Calu3 (cell line): ENCODE measurements at regions not wholly inside any gene's neighbourhood (a gene's known extent, or its start where the extent isn't known, plus 50 kb on each side); places are given as distances from the start of the nearest gene placed in this dataset.
"Not testable (repeated sequence)": the region's sequence is repeated elsewhere in the genome, so short reads cannot be mapped to it uniquely, and the experiment has no call there.

Source experiments
- BruUV-seq: library from RNA; stranded (reverse); fragments of 400-500 nt; replicated peaks from 2 replicates; lab custom pipeline; 2021; lab: Mats Ljungman, UMichigan
- CTCF ChIA-PET: fragments of 300-600 bp; sonication (Branson Sonifier 250); formaldehyde crosslinking; loops from one replicate; lab custom pipeline; 2022; ENCODE audit warnings: antibody characterized with exemption; lab: Charles Lee
- DNase-seq: peaks from one replicate; pipeline ENCODE4 v3.0.0; 2022
- H3K27ac Mint-ChIP-seq: one replicate; pipeline ENCODE4 v1.8.0; 2022; ENCODE audit warnings: mixed read lengths; ENCODE audit not compliant: unreplicated experiment
- H3K27me3 Mint-ChIP-seq: one replicate; pipeline ENCODE4 v1.8.0; 2022; ENCODE audit warnings: mixed read lengths; ENCODE audit not compliant: unreplicated experiment
- H3K36me3 Mint-ChIP-seq: one replicate; pipeline ENCODE4 v1.8.0; 2022; ENCODE audit warnings: mild to moderate bottlenecking, moderate library complexity, mixed read lengths; ENCODE audit not compliant: insufficient read depth, unreplicated experiment
- H3K4me1 Mint-ChIP-seq: one replicate; pipeline ENCODE4 v1.8.0; 2022; ENCODE audit warnings: mild to moderate bottlenecking, low read depth, mixed read lengths; ENCODE audit not compliant: unreplicated experiment
- H3K4me3 Mint-ChIP-seq: one replicate; pipeline ENCODE4 v1.8.0; 2022; ENCODE audit warnings: mild to moderate bottlenecking, low read depth, moderate library complexity, mixed read lengths; ENCODE audit not compliant: unreplicated experiment
- H3K9me3 Mint-ChIP-seq: one replicate; pipeline ENCODE4 v1.8.0; 2022; ENCODE audit warnings: low read depth, mixed read lengths; ENCODE audit not compliant: unreplicated experiment
- intact Hi-C: fragments of 100-400 bp; cut with micrococcal nuclease; formaldehyde crosslinking; loops from one replicate; pipeline ENCODE4 v1.10.0; 2022; ENCODE audit not compliant: unreplicated experiment
- TF ChIP-seq, protein P1 (sequence below): fragments of 200-600 bp; IDR thresholded peaks from one replicate; pipeline ENCODE4 v1.8.0; 2022; ENCODE audit warnings: antibody characterized with exemption; ENCODE audit not compliant: unreplicated experiment

DNA sequence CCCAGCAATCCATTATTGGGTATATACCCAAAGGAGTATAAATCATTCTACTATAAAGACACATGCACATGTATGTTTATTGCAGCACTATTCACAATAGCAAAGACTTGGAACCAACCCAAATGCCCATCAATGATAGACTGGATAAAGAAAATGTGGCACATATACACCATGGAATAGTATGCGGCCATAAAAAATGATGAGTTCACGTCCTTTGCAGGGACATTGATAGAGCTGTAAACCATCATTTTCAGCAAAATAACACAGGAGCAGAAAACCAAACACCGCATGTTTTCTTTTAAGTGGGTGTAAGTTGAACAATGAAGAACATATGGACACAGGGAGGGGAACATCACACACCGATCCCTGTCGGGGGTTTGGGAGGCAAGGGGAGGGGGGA, 56.7 kb downstream of the PALS2 start:
- DNase-seq, H3K4me3 Mint-ChIP-seq, H3K27me3 Mint-ChIP-seq, H3K36me3 Mint-ChIP-seq, H3K27ac Mint-ChIP-seq, BruUV-seq, H3K9me3 Mint-ChIP-seq, H3K4me1 Mint-ChIP-seq, intact Hi-C loops: not testable (repeated sequence)
- CTCF ChIA-PET, result interaction anchor here (0.6 kb wide), 1 partner anchor 9 kb away, joined by 3 read pairs; no protein-coding TSS in a partner anchor

DNA sequence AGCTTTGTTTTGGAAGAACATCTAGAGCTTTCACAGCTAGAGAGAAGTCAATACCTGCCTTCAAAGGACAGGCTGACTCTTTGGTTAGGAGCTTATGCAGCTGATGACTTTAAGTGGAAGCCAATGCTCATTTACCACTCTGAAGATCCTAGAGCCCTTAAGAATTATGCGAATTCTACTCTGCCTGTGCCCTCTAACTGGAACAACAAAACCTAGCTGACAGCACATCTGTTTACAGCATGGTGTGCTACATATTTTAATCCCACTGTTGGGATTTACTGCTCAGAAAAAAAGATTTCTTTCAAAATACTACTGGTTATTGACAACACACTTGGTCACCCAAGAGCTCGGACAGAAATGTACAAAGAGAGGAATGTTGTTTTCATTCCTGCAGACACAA, 57.3 kb downstream of the PALS2 start:
- intact Hi-C loops, result no loop called here
- CTCF ChIA-PET, result interaction anchor here (0.6 kb wide), 2 partner anchors 66 to 201 kb away, joined by 3 to 4 read pairs; no protein-coding TSS in a partner anchor
- DNase-seq, result no peak
- no peak overlapping the region for H3K4me3 Mint-ChIP-seq
- peaks cover 7% of the 10 kb centered on the region for H3K9me3 Mint-ChIP-seq
- H3K27ac Mint-ChIP-seq, result no peak overlapping the region
- BruUV-seq, result no TSS peak
- no peaks in the 10 kb centered on the region for H3K4me1 Mint-ChIP-seq
- TF ChIP-seq, protein P1, sequence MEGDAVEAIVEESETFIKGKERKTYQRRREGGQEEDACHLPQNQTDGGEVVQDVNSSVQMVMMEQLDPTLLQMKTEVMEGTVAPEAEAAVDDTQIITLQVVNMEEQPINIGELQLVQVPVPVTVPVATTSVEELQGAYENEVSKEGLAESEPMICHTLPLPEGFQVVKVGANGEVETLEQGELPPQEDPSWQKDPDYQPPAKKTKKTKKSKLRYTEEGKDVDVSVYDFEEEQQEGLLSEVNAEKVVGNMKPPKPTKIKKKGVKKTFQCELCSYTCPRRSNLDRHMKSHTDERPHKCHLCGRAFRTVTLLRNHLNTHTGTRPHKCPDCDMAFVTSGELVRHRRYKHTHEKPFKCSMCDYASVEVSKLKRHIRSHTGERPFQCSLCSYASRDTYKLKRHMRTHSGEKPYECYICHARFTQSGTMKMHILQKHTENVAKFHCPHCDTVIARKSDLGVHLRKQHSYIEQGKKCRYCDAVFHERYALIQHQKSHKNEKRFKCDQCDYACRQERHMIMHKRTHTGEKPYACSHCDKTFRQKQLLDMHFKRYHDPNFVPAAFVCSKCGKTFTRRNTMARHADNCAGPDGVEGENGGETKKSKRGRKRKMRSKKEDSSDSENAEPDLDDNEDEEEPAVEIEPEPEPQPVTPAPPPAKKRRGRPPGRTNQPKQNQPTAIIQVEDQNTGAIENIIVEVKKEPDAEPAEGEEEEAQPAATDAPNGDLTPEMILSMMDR, result no peak
- no peaks in the 10 kb centered on the region for H3K27me3 Mint-ChIP-seq
- no peaks in the 10 kb centered on the region for H3K36me3 Mint-ChIP-seq

DNA sequence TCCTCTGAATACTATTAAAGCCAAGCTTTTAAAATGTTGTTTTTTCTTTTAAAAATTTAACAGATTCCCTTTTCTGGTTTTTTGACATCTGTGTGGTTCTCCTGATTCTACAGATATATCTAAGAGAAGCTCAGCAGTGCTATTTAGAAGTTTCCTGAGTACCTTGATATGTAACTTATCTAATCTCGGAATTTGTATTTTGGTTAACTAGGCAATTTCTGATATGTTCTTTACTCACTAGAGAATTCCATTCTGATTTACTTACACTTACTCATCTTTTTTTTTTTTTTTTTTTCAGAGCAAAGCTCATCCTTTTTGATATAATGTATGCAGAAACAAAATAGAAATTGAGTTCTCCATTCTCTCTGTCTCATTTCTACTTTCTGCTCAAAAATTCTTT, 63.8 kb downstream of the PALS2 start:
- no peaks in the 10 kb centered on the region for H3K36me3 Mint-ChIP-seq
- CTCF ChIA-PET, result interaction anchor here (0.5 to 0.7 kb wide), 2 partner anchors 18 to 96 kb away, joined by 3 to 6 read pairs; no protein-coding TSS in a partner anchor
- TF ChIP-seq, protein P1, result no peak
- intact Hi-C loops, result no loop called here
- H3K9me3 Mint-ChIP-seq, result no peaks in the 10 kb centered on the region
- H3K4me1 Mint-ChIP-seq, result no peaks in the 10 kb centered on the region
- no TSS peak for BruUV-seq
- H3K27me3 Mint-ChIP-seq, result no peaks in the 10 kb centered on the region
- H3K4me3 Mint-ChIP-seq, result no peak overlapping the region
- no peak overlapping the region for H3K27ac Mint-ChIP-seq
- DNase-seq, result no peak

DNA sequence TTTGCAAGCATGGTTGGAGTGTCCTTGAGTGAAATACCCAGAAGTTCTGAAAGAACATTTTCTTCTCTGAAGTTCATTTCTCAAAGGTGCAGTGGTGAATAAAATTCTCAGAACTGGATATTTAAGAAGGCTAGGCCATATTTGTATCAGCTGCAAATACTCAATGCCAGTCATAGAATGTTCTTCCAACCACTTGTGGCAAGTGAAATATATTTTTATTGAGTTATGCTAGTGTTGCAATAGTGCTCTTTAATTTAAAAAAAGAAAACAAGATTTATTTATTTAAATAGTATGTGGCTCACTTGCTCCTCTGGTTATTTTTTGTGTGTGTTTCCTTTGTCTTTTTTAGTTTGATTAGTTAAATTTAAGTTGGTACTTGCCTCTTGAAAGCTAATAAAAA, 64.5 kb downstream of the PALS2 start:
- Mint-ChIP-seq H3K36me3 (no peaks in the 10 kb centered on the region), H3K4me3 (no peak overlapping the region), H3K27ac (no peak overlapping the region)

DNA sequence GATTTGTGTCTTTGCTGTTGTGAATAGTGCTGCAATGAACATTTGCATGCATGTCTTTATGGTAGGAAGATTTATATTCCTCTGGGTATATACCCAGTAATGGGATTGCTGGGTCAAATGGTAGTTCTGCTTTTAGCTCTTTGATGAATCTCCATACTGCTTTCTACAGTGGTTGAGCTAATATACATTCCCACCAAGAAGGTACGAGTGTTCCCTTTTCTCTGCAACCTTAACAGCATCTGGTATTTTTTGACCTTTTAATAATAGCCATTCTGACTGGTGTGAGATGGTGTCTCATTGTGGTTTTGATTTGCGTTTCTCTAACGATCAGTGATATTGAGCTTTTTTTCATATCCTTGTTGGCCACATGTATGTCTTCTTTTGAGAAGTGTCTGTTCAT, 71.3 kb downstream of the PALS2 start:
- H3K27me3 Mint-ChIP-seq, intact Hi-C loops, H3K9me3 Mint-ChIP-seq, CTCF ChIA-PET, H3K4me3 Mint-ChIP-seq, H3K36me3 Mint-ChIP-seq, BruUV-seq, DNase-seq: not testable (repeated sequence)
- Mint-ChIP-seq H3K27ac (peak overlapping the region; percentile 54), H3K4me1 (peaks cover 11% of the 10 kb centered on the region)

More for the DNA sequence above, 64.5 kb downstream of the PALS2 start:
- intact Hi-C loops, result no loop called here
- no peak for DNase-seq
- BruUV-seq, result no TSS peak
- Mint-ChIP-seq H3K27me3 (no peaks in the 10 kb centered on the region), H3K4me1 (no peaks in the 10 kb centered on the region), H3K9me3 (no peaks in the 10 kb centered on the region)
- TF ChIP-seq, protein P1, result no peak
- CTCF ChIA-PET, result no interaction called here
